Neural progenitor cell (in vitro differentiated cells): ENCODE measurements at regions not wholly inside any gene's neighbourhood (a gene's known extent, or its start where the extent isn't known, plus 50 kb on each side); places are given as distances from the start of the nearest gene placed in this dataset.
A peak's percentile ranks its signal among the peaks of the same experiment; 100 is the strongest.

Source experiments
- DNase-seq: peaks from one replicate; pipeline ENCODE4 v3.0.0-alpha.2; 2016; ENCODE audit warnings: low spot score
- H2AFZ ChIP-seq: fragments of 200-600 bp; sonication (generic); replicated peaks from 2 replicates; pipeline ENCODE4 v1.6.1; 2016; ENCODE audit warnings: antibody characterized with exemption
- H3F3A ChIP-seq: fragments of 200-600 bp; sonication (generic); 2 replicates; pipeline ENCODE4 v1.6.1; 2016; ENCODE audit warnings: antibody characterized with exemption, low read depth
- H3K27ac ChIP-seq: fragments of 200-600 bp; sonication (generic); 2 replicates; pipeline ENCODE4 v1.5.1; 2016; ENCODE audit warnings: mild to moderate bottlenecking
- H3K27me3 ChIP-seq: fragments of 200-600 bp; sonication (generic); 2 replicates; pipeline ENCODE4 v1.6.1; 2016; ENCODE audit warnings: mild to moderate bottlenecking, moderate library complexity
- H3K36me3 ChIP-seq: fragments of 200-600 bp; sonication (generic); 2 replicates; pipeline ENCODE4 v1.5.1; 2016
- H3K4me1 ChIP-seq: fragments of 200-600 bp; sonication (generic); 2 replicates; pipeline ENCODE4 v1.6.1; 2016; ENCODE audit warnings: mixed run types
- H3K4me2 ChIP-seq: fragments of 200-600 bp; sonication (generic); 2 replicates; pipeline ENCODE4 v1.6.1; 2016
- H3K4me3 ChIP-seq: fragments of 200-600 bp; sonication (generic); 2 replicates; pipeline ENCODE4 v1.5.1; 2016
- H3K79me2 ChIP-seq: fragments of 200-600 bp; sonication (generic); 2 replicates; pipeline ENCODE4 v1.6.1; 2016; ENCODE audit warnings: low read depth
- H3K9ac ChIP-seq: fragments of 200-600 bp; sonication (generic); 2 replicates; pipeline ENCODE4 v1.6.1; 2016
- H3K9me3 ChIP-seq: fragments of 200-600 bp; sonication (generic); 2 replicates; pipeline ENCODE4 v1.5.1; 2016; ENCODE audit warnings: low read depth
- H4K20me1 ChIP-seq: fragments of 200-600 bp; sonication (generic); 2 replicates; pipeline ENCODE4 v1.6.1; 2016; ENCODE audit warnings: low read depth
- H3K27ac Mint-ChIP-seq: 3 replicates; pipeline ENCODE4 v1.8.0; 2021; ENCODE audit warnings: mixed read lengths
- H3K27me3 Mint-ChIP-seq: 2 replicates; pipeline ENCODE4 v1.8.0; 2022; ENCODE audit warnings: low read depth, mild to moderate bottlenecking, inconsistent platforms, moderate library complexity, mixed read lengths; ENCODE audit not compliant: insufficient read depth
- H3K36me3 Mint-ChIP-seq: 3 replicates; pipeline ENCODE4 v1.8.0; 2021; ENCODE audit warnings: mixed read lengths
- H3K4me1 Mint-ChIP-seq: 3 replicates; pipeline ENCODE4 v1.8.0; 2021; ENCODE audit warnings: mixed read lengths
- H3K4me3 Mint-ChIP-seq: 3 replicates; pipeline ENCODE4 v1.8.0; 2021; ENCODE audit warnings: mild to moderate bottlenecking, moderate library complexity, mixed read lengths
- H3K9me3 Mint-ChIP-seq: 3 replicates; pipeline ENCODE4 v1.8.0; 2020; ENCODE audit warnings: mixed read lengths
- CTCF ChIP-seq: fragments of 200-600 bp; sonication (generic); IDR thresholded peaks from 2 replicates; pipeline ENCODE4 v1.5.1; 2017; ENCODE audit warnings: antibody characterized with exemption, mild to moderate bottlenecking
- EZH2 ChIP-seq: fragments of 200-600 bp; sonication (generic); IDR thresholded peaks from 2 replicates; pipeline ENCODE4 v1.6.1; 2017; ENCODE audit warnings: antibody characterized with exemption, mild to moderate bottlenecking, moderate library complexity
- EZH2phosphoT487 ChIP-seq: fragments of 200-600 bp; sonication (generic); IDR thresholded peaks from 2 replicates; pipeline ENCODE4 v1.6.1; 2017; ENCODE audit warnings: antibody characterized with exemption

GRCh38 chr5:89417990-89418389 lies 535.0 kb upstream of the MEF2C start:
- peaks cover under 1% of the 10 kb centered on the region for H3K9me3 Mint-ChIP-seq
- Histone ChIP-seq H3K27me3 (no peaks in the 10 kb centered on the region), H3K4me2 (no peak overlapping the region), H3K9me3 (no peaks in the 10 kb centered on the region), H3K9ac (no peak overlapping the region), H3F3A (no peaks in the 10 kb centered on the region), H3K4me3 (no peak overlapping the region), H2AFZ (no peak overlapping the region), H3K4me1 (peaks cover 4% of the 10 kb centered on the region), H4K20me1 (no peaks in the 10 kb centered on the region), H3K79me2 (no peaks in the 10 kb centered on the region), H3K27ac (no peak overlapping the region), H3K36me3 (no peaks in the 10 kb centered on the region)
- H3K27ac Mint-ChIP-seq: no peak overlapping the region
- H3K4me3 Mint-ChIP-seq: no peak overlapping the region
- no peak for DNase-seq
- peaks cover 3% of the 10 kb centered on the region for H3K36me3 Mint-ChIP-seq
- peaks cover 7% of the 10 kb centered on the region for H3K4me1 Mint-ChIP-seq
- TF ChIP-seq EZH2phosphoT487 (no peak), CTCF (peak; percentile 35)
- no peaks in the 10 kb centered on the region for H3K27me3 Mint-ChIP-seq

- Mint-ChIP-seq H3K4me1 (peaks cover 7% of the 10 kb centered on the region), H3K36me3 (peaks cover 3% of the 10 kb centered on the region), H3K4me3 (no peak overlapping the region), H3K27me3 (no peaks in the 10 kb centered on the region), H3K9me3 (no peaks in the 10 kb centered on the region), H3K27ac (no peak overlapping the region)
- Histone ChIP-seq H3K27ac (no peak overlapping the region), H3F3A (no peaks in the 10 kb centered on the region), H3K4me1 (peaks cover 4% of the 10 kb centered on the region), H3K4me3 (no peak overlapping the region), H4K20me1 (no peaks in the 10 kb centered on the region), H3K9me3 (no peaks in the 10 kb centered on the region), H3K4me2 (no peak overlapping the region), H3K27me3 (no peaks in the 10 kb centered on the region), H3K36me3 (no peaks in the 10 kb centered on the region), H2AFZ (no peak overlapping the region), H3K79me2 (no peaks in the 10 kb centered on the region), H3K9ac (no peak overlapping the region)
- TF ChIP-seq CTCF (no peak), EZH2 (no peak), EZH2phosphoT487 (no peak)
- DNase-seq: no peak
These were observed 534.5 kb upstream of the MEF2C start for GRCh38 chr5:89417515-89417914.

GRCh38 chr5:89411891-89412290 lies 528.9 kb upstream of the MEF2C start:
- Mint-ChIP-seq H3K27me3 (no peaks in the 10 kb centered on the region), H3K4me3 (no peak overlapping the region), H3K4me1 (no peaks in the 10 kb centered on the region), H3K9me3 (no peaks in the 10 kb centered on the region), H3K27ac (no peak overlapping the region), H3K36me3 (no peaks in the 10 kb centered on the region)
- H3K4me1 ChIP-seq: no peaks in the 10 kb centered on the region
- H3K9me3 ChIP-seq: no peaks in the 10 kb centered on the region
- no peak for DNase-seq
- TF ChIP-seq CTCF (no peak), EZH2 (no peak), EZH2phosphoT487 (no peak)
- no peak overlapping the region for H2AFZ ChIP-seq
- H3K79me2 ChIP-seq: no peaks in the 10 kb centered on the region
- no peaks in the 10 kb centered on the region for H3K27me3 ChIP-seq
- H3K9ac ChIP-seq: no peak overlapping the region
- no peak overlapping the region for H3K4me3 ChIP-seq
- H3K27ac ChIP-seq: no peak overlapping the region
- H3K4me2 ChIP-seq: no peak overlapping the region
- H4K20me1 ChIP-seq: no peaks in the 10 kb centered on the region
- H3F3A ChIP-seq: no peaks in the 10 kb centered on the region
- H3K36me3 ChIP-seq: no peaks in the 10 kb centered on the region

- Mint-ChIP-seq H3K4me3 (no peak overlapping the region), H3K36me3 (no peaks in the 10 kb centered on the region), H3K27ac (no peak overlapping the region), H3K9me3 (no peaks in the 10 kb centered on the region), H3K4me1 (no peaks in the 10 kb centered on the region), H3K27me3 (peaks cover 3% of the 10 kb centered on the region)
- Histone ChIP-seq H3K79me2 (no peaks in the 10 kb centered on the region), H4K20me1 (no peaks in the 10 kb centered on the region), H3K9me3 (no peaks in the 10 kb centered on the region), H3K36me3 (no peaks in the 10 kb centered on the region), H2AFZ (peak overlapping the region; percentile 9), H3F3A (no peaks in the 10 kb centered on the region), H3K27me3 (no peaks in the 10 kb centered on the region), H3K9ac (no peak overlapping the region), H3K4me3 (no peak overlapping the region), H3K27ac (no peak overlapping the region), H3K4me1 (no peaks in the 10 kb centered on the region), H3K4me2 (no peak overlapping the region)
- DNase-seq: no peak
- TF ChIP-seq EZH2phosphoT487 (no peak), EZH2 (no peak), CTCF (no peak)
These were observed 524.1 kb upstream of the MEF2C start for GRCh38 chr5:89407054-89407453.
